ENCODE measurements at regions not wholly inside any gene's neighbourhood (a gene's known extent, or its start where the extent isn't known, plus 50 kb on each side); places are given as distances from the start of the nearest gene placed in this dataset.

DNA sequence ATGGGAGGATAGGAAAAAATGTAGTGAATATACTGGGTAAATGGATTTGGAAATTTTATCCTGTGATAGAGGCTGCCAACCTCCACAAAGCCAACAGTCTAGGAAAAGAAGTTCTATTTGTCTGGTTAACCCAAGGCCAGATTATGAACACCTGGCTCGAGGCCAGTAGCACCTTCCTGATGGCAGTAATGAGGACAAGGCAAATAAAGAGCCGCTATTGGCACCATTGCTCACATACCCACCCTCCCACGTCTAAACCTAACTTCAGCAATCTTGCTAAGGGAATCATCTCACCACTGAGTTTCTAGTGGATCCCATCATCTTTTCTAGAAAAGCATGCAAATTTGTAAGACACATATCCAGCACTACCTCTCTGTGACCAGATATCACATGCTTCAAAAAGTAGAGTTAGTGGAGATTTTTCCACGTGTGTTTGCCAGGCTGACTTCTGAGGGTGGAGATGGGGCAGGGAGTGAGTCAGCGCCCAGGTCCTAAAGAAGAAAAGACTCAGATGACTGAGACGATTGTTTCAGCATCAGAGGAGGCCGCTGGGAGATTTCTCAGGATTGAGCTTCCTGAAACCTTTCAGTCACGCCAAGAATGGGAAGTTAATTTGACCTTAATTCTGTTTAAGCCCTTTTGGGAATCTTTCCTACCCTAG, 362.9 kb downstream of the EMP1 start:
- Histone ChIP-seq H2AFZ (ENCODE audit: low read length) (no peak overlapping the region), H3K9me2 (ENCODE audit: low read depth, low read length) (no peaks in the 10 kb centered on the region), H3K27me3 (ENCODE audit: insufficient read depth, low read length) (0 out of 2 replicates have a peak, but pooled peaks cover 3% of the 10 kb centered on the region), H3K4me2 (ENCODE audit: low read length) (no peak overlapping the region), H4K20me1 (ENCODE audit: insufficient read depth, low read length) (no peaks in the 10 kb centered on the region), H3F3A (ENCODE audit: insufficient read depth, low read length) (no peaks in the 10 kb centered on the region), H3K27ac (ENCODE audit: low read depth, low read length, poor library complexity, severe bottlenecking) (no peak overlapping the region), H3K9ac (ENCODE audit: low read length) (no peak overlapping the region), H3K79me2 (ENCODE audit: insufficient read depth, low read length) (no peaks in the 10 kb centered on the region), H3K36me3 (ENCODE audit: insufficient read depth, low read length) (no peaks in the 10 kb centered on the region), H3K4me1 (ENCODE audit: insufficient read depth, low read length, severe bottlenecking) (no peaks in the 10 kb centered on the region), H3K9me3 (ENCODE audit: low read length) (no peaks in the 10 kb centered on the region), H3K4me3 (ENCODE audit: low read depth, low read length, poor library complexity, severe bottlenecking) (no peak overlapping the region)
- TF ChIP-seq EZH2 (IDR thresholded peaks at IDR 0.05; ENCODE audit: borderline replicate concordance, low read length) = no peak
- TF ChIP-seq, protein P1, sequence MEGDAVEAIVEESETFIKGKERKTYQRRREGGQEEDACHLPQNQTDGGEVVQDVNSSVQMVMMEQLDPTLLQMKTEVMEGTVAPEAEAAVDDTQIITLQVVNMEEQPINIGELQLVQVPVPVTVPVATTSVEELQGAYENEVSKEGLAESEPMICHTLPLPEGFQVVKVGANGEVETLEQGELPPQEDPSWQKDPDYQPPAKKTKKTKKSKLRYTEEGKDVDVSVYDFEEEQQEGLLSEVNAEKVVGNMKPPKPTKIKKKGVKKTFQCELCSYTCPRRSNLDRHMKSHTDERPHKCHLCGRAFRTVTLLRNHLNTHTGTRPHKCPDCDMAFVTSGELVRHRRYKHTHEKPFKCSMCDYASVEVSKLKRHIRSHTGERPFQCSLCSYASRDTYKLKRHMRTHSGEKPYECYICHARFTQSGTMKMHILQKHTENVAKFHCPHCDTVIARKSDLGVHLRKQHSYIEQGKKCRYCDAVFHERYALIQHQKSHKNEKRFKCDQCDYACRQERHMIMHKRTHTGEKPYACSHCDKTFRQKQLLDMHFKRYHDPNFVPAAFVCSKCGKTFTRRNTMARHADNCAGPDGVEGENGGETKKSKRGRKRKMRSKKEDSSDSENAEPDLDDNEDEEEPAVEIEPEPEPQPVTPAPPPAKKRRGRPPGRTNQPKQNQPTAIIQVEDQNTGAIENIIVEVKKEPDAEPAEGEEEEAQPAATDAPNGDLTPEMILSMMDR (IDR thresholded peaks at IDR 0.05; ENCODE audit: low read length) = no peak

DNA sequence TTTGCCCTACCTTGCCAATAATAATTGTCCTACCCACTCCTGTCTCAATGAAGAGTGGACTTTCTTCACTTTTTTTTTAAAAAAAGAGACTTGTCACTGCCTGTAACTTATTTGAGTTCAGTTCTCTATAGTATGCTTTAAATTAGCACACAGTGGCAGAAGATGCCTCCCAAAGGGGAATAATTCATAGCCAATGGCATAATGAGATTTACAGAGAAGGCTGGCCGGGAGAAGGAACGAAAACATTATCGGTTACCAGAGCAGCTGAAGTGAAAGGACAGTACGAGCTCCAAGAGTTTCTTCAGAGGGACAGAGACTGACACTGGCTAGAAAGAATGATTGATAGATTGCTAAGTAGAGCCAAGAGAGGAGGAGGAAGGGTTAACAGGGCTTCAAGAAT, 356.3 kb downstream of the EMP1 start:
- no peaks in the 10 kb centered on the region for H4K20me1 ChIP-seq (ENCODE audit: insufficient read depth, low read length)
- TF ChIP-seq, protein P1 (IDR thresholded peaks at IDR 0.05; ENCODE audit: low read length) = no peak
- TF ChIP-seq EZH2 (IDR thresholded peaks at IDR 0.05; ENCODE audit: borderline replicate concordance, low read length) = no peak
- no peaks in the 10 kb centered on the region for H3K79me2 ChIP-seq (ENCODE audit: insufficient read depth, low read length)
- H3K27me3 ChIP-seq (ENCODE audit: insufficient read depth, low read length) = peaks cover 3% of the 10 kb centered on the region; the same call in 1 of the 2 replicates
- H3K9ac ChIP-seq (ENCODE audit: low read length) = no peak overlapping the region
- no peaks in the 10 kb centered on the region for H3K4me1 ChIP-seq (ENCODE audit: insufficient read depth, low read length, severe bottlenecking)
- H2AFZ ChIP-seq (ENCODE audit: low read length) = no peak overlapping the region
- no peaks in the 10 kb centered on the region for H3K9me3 ChIP-seq (ENCODE audit: low read length)
- H3K36me3 ChIP-seq (ENCODE audit: insufficient read depth, low read length) = no peaks in the 10 kb centered on the region
- no peak overlapping the region for H3K27ac ChIP-seq (ENCODE audit: low read depth, low read length, poor library complexity, severe bottlenecking)
- no peak overlapping the region for H3K4me2 ChIP-seq (ENCODE audit: low read length)
- no peaks in the 10 kb centered on the region for H3K9me2 ChIP-seq (ENCODE audit: low read depth, low read length)
- no peak overlapping the region for H3K4me3 ChIP-seq (ENCODE audit: low read depth, low read length, poor library complexity, severe bottlenecking)
- H3F3A ChIP-seq (ENCODE audit: insufficient read depth, low read length) = no peaks in the 10 kb centered on the region

DNA sequence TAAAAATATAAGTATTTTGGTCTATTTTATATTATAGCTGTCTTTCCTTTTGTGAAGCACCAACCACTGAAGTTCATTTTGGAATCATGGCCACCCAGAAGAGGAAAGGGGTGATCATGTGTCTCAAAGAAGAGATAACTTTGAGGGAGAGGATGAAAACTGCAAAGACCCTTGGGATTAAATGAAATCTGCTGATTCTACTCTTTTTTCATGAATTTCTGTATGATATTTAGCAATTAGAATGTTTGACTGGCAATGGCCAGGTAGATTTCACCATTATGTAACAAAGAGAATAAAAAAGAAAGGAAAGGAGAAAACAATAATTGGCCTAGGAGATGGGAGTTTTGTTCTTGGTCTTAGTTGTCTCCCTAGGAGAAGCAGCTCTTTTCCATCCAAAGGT, 350.8 kb downstream of the EMP1 start:
- TF ChIP-seq, protein P1 (IDR thresholded peaks at IDR 0.05; ENCODE audit: low read length) = no peak
- no peak for TF ChIP-seq EZH2 (IDR thresholded peaks at IDR 0.05; ENCODE audit: borderline replicate concordance, low read length)
- Histone ChIP-seq H3K9me2 (ENCODE audit: low read depth, low read length) (no peaks in the 10 kb centered on the region), H3F3A (ENCODE audit: insufficient read depth, low read length) (no peaks in the 10 kb centered on the region), H3K27me3 (ENCODE audit: insufficient read depth, low read length) (peaks cover 3% of the 10 kb centered on the region; the same call in 1 of the 2 replicates), H3K4me2 (ENCODE audit: low read length) (no peak overlapping the region), H3K36me3 (ENCODE audit: insufficient read depth, low read length) (no peaks in the 10 kb centered on the region), H3K27ac (ENCODE audit: low read depth, low read length, poor library complexity, severe bottlenecking) (no peak overlapping the region), H3K4me1 (ENCODE audit: insufficient read depth, low read length, severe bottlenecking) (no peaks in the 10 kb centered on the region), H3K79me2 (ENCODE audit: insufficient read depth, low read length) (no peaks in the 10 kb centered on the region), H2AFZ (ENCODE audit: low read length) (no peak overlapping the region), H3K9me3 (ENCODE audit: low read length) (no peaks in the 10 kb centered on the region), H3K4me3 (ENCODE audit: low read depth, low read length, poor library complexity, severe bottlenecking) (no peak overlapping the region), H3K9ac (ENCODE audit: low read length) (no peak overlapping the region), H4K20me1 (ENCODE audit: insufficient read depth, low read length) (no peaks in the 10 kb centered on the region)

Data from OCI-LY1 (cell line).